ENCODE measurements at regions not wholly inside any gene's neighbourhood (a gene's known extent, or its start where the extent isn't known, plus 50 kb on each side); places are given as distances from the start of the nearest gene placed in this dataset.

DNA sequence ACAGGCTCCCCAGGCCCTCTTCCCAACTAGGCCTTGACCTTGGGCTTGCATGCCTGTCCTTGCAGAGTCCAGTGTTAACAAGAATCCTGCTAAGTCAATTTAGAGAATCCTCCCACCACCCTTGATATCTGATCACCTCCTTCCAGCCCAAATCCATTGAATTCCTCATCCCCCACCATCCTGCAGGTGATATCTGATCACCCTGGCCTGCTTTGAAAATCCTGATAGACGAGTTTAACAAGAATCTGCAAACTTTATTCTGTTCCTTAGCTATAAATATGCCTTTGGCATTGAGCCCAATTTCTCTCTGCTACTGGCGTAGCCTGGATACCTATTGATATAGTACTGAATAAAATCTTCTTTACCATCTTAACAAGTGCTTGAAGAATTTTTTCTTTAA, 125.5 kb downstream of the DIRAS2 start:
- TF ChIP-seq POLR2AphosphoS5 (IDR thresholded peaks at IDR 0.05), result peak; percentile 84
- TF ChIP-seq, protein P1, sequence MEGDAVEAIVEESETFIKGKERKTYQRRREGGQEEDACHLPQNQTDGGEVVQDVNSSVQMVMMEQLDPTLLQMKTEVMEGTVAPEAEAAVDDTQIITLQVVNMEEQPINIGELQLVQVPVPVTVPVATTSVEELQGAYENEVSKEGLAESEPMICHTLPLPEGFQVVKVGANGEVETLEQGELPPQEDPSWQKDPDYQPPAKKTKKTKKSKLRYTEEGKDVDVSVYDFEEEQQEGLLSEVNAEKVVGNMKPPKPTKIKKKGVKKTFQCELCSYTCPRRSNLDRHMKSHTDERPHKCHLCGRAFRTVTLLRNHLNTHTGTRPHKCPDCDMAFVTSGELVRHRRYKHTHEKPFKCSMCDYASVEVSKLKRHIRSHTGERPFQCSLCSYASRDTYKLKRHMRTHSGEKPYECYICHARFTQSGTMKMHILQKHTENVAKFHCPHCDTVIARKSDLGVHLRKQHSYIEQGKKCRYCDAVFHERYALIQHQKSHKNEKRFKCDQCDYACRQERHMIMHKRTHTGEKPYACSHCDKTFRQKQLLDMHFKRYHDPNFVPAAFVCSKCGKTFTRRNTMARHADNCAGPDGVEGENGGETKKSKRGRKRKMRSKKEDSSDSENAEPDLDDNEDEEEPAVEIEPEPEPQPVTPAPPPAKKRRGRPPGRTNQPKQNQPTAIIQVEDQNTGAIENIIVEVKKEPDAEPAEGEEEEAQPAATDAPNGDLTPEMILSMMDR (IDR thresholded peaks at IDR 0.05), result no peak
- no peak for TF ChIP-seq POLR2A (IDR thresholded peaks at IDR 0.05)
